SU-DHL-6 (cell line): ENCODE measurements at regions not wholly inside any gene's neighbourhood (a gene's known extent, or its start where the extent isn't known, plus 50 kb on each side); places are given as distances from the start of the nearest gene placed in this dataset.

Experiments
- H2AFZ ChIP-seq: fragments of 200-600 bp; sonication (generic); 2 replicates; pipeline ENCODE4 v1.6.1; 2014; ENCODE audit warnings: low read depth, mild to moderate bottlenecking, moderate library complexity, mixed read lengths, antibody characterized with exemption, low read length; ENCODE audit not compliant: severe bottlenecking
- H3F3A ChIP-seq: fragments of 200-600 bp; shearing (Covaris generic); 2 replicates; pipeline ENCODE4 v1.6.0; 2016; ENCODE audit warnings: antibody characterized with exemption, mild to moderate bottlenecking; ENCODE audit not compliant: insufficient read depth
- H3K27ac ChIP-seq: fragments of 200-600 bp; sonication (generic); 2 replicates; pipeline ENCODE4 v1.5.1; 2016; ENCODE audit warnings: low read depth, mild to moderate bottlenecking, low read length, moderate library complexity, mixed read lengths
- H3K27me3 ChIP-seq: fragments of 200-600 bp; sonication (generic), shearing (Covaris generic); 2 replicates; pipeline ENCODE4 v1.6.0; 2014; ENCODE audit warnings: mild to moderate bottlenecking, low read length
- H3K36me3 ChIP-seq: fragments of 200-600 bp; sonication (generic); 2 replicates; pipeline ENCODE4 v1.6.1; 2014; ENCODE audit warnings: mild to moderate bottlenecking, low read length, mixed read lengths
- H3K4me2 ChIP-seq: fragments of 300-600, 200-600 bp; shearing (Covaris generic), sonication (generic); 2 replicates; pipeline ENCODE4 v1.6.0; 2014; ENCODE audit warnings: low read length, low read depth, mild to moderate bottlenecking; ENCODE audit not compliant: poor library complexity, severe bottlenecking
- H3K4me3 ChIP-seq: fragments of 200-600 bp; sonication (generic); 2 replicates; pipeline ENCODE4 v1.5.1; 2014; ENCODE audit warnings: antibody characterized with exemption, low read length, mild to moderate bottlenecking, mixed read lengths; ENCODE audit not compliant: insufficient read depth, poor library complexity, severe bottlenecking
- H3K79me2 ChIP-seq: fragments of 200-600 bp; sonication (generic); 2 replicates; pipeline ENCODE4 v1.6.1; 2014; ENCODE audit warnings: mild to moderate bottlenecking, low read length, moderate library complexity; ENCODE audit not compliant: insufficient read depth
- H3K9ac ChIP-seq: fragments of 200-600 bp; sonication (generic); 2 replicates; pipeline ENCODE4 v1.7.0; 2014; ENCODE audit warnings: mild to moderate bottlenecking, low read length
- H3K9me2 ChIP-seq: fragments of 200-600 bp; sonication (generic); replicated peaks from 2 replicates; pipeline ENCODE4 v1.6.1; 2014; ENCODE audit warnings: low read length; ENCODE audit not compliant: insufficient read depth
- H3K9me3 ChIP-seq: fragments of 200-600 bp; sonication (generic); 2 replicates; pipeline ENCODE4 v1.6.1; 2014; ENCODE audit warnings: low read length, mixed read lengths; ENCODE audit not compliant: insufficient read depth
- H4K20me1 ChIP-seq: fragments of 200-600 bp; sonication (generic); 2 replicates; pipeline ENCODE4 v1.6.1; 2014; ENCODE audit warnings: low read depth, mild to moderate bottlenecking, antibody characterized with exemption, low read length, moderate library complexity, mixed read lengths
- EZH2phosphoT487 ChIP-seq: fragments of 200-600 bp; sonication (generic), shearing (Covaris generic); conservative IDR thresholded peaks from 2 replicates; pipeline ENCODE4 v1.6.1; 2018; ENCODE audit warnings: mild to moderate bottlenecking, antibody characterized with exemption, low read length, moderate library complexity, mixed read lengths
- TF ChIP-seq, protein P1 (sequence below): fragments of 200-600 bp; sonication (generic); IDR thresholded peaks from one replicate; pipeline ENCODE4 v1.5.1; 2017; ENCODE audit warnings: antibody characterized with exemption, mild to moderate bottlenecking, low read length, moderate library complexity; ENCODE audit not compliant: insufficient read depth, poor library complexity, severe bottlenecking

DNA sequence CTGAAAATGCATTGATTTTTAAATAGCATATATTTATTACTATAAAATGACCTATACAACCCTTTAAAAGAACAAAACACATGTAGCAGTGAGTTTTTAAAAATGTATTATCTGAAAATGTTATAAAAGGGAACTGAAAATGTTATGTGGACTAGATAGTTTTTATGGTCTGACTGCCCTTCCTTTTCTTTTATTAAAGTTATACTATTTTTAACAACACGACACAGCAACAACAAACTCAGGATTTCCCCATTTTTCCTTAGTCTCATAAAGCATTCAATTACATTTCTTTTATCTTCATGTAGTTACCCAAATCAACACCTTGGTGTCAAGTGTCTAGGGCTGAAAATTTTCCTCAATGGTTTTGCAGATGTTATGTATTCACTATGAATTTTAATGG lies 132.8 kb upstream of the TMEFF2 start:
- no peak overlapping the region for H3K4me3 ChIP-seq
- no peak overlapping the region for H2AFZ ChIP-seq
- H3F3A ChIP-seq: no peaks in the 10 kb centered on the region
- H3K9me2 ChIP-seq: no peaks in the 10 kb centered on the region
- no peak overlapping the region for H3K27ac ChIP-seq
- no peaks in the 10 kb centered on the region for H3K36me3 ChIP-seq
- H4K20me1 ChIP-seq: no peaks in the 10 kb centered on the region
- H3K9ac ChIP-seq: no peak overlapping the region
- H3K79me2 ChIP-seq: no peaks in the 10 kb centered on the region
- H3K9me3 ChIP-seq: no peaks in the 10 kb centered on the region
- TF ChIP-seq, protein P1, sequence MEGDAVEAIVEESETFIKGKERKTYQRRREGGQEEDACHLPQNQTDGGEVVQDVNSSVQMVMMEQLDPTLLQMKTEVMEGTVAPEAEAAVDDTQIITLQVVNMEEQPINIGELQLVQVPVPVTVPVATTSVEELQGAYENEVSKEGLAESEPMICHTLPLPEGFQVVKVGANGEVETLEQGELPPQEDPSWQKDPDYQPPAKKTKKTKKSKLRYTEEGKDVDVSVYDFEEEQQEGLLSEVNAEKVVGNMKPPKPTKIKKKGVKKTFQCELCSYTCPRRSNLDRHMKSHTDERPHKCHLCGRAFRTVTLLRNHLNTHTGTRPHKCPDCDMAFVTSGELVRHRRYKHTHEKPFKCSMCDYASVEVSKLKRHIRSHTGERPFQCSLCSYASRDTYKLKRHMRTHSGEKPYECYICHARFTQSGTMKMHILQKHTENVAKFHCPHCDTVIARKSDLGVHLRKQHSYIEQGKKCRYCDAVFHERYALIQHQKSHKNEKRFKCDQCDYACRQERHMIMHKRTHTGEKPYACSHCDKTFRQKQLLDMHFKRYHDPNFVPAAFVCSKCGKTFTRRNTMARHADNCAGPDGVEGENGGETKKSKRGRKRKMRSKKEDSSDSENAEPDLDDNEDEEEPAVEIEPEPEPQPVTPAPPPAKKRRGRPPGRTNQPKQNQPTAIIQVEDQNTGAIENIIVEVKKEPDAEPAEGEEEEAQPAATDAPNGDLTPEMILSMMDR: no peak
- TF ChIP-seq EZH2phosphoT487: no peak
- H3K4me2 ChIP-seq: no peak overlapping the region
- no peaks in the 10 kb centered on the region for H3K27me3 ChIP-seq

DNA sequence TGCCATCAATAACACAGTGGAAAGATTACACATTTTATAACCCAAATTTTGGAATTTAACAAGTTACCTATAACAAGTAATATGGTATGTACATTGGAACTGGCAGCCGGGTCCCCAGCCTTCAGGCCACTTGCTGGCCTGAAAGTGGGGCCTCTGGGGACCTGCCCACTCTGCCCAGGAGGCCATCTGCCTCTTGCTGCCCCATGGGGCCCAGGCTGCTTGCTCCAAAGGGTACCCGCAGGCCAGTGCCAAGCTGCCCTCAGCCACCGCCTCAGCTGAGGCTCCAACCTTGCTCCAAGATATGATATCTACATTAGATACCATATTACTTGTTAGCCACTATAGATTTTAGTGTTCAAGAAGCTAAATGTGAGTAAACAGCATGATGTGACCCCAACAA lies 120.8 kb upstream of the TMEFF2 start:
- Histone ChIP-seq H3K9me2 (no peaks in the 10 kb centered on the region), H3K4me2 (no peak overlapping the region), H3K9me3 (no peaks in the 10 kb centered on the region), H3K79me2 (no peaks in the 10 kb centered on the region), H3K4me3 (no peak overlapping the region), H3K27ac (no peak overlapping the region), H3K9ac (no peak overlapping the region), H3K27me3 (no peaks in the 10 kb centered on the region), H3K36me3 (no peaks in the 10 kb centered on the region), H2AFZ (no peak overlapping the region), H3F3A (no peaks in the 10 kb centered on the region), H4K20me1 (no peaks in the 10 kb centered on the region)
- TF ChIP-seq, protein P1: no peak
- TF ChIP-seq EZH2phosphoT487: no peak

DNA sequence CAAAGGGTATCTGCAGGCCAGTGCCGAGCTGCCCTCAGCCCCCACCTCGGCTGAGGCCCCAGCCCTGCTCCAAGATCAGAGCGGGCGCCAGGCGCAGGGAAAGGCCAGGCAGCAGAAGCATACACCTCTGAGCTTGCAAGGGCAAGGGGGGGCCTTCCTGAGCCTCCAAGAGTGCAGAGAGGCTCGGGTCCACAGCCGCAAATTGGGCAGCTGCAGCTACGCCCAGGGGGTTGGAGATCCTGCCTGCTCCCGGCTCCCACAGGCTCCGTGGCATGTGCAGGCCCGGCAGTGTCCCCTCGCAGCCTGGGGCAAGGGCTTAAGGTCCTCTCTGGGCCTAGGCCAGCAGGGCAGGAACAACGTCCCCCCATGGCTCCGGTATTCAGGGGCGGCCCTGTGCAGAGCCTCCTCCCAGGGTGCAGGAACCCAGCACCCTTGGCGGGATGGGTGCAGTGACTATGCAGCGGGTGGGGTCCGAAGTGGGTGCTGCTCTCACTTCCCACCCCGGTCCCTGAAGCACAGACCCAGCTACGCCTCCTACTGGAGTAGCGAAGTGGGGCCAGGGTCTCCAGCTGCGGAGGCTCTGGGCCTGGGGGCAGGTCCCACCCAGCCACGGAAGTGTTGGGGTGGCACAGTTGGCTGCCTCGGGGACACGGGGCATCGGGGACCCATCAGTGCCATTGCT lies 120.2 kb upstream of the TMEFF2 start:
- Histone ChIP-seq H3F3A (no peaks in the 10 kb centered on the region), H3K9me2 (no peaks in the 10 kb centered on the region), H3K27me3 (no peaks in the 10 kb centered on the region), H3K4me2 (no peak overlapping the region), H4K20me1 (no peaks in the 10 kb centered on the region), H3K79me2 (no peaks in the 10 kb centered on the region), H3K36me3 (no peaks in the 10 kb centered on the region), H3K9me3 (no peaks in the 10 kb centered on the region), H3K4me3 (no peak overlapping the region), H3K27ac (no peak overlapping the region), H3K9ac (no peak overlapping the region), H2AFZ (no peak overlapping the region)
- TF ChIP-seq, protein P1: no peak
- no peak for TF ChIP-seq EZH2phosphoT487
